ENCODE measurements at regions not wholly inside any gene's neighbourhood (a gene's known extent, or its start where the extent isn't known, plus 50 kb on each side); places are given as distances from the start of the nearest gene placed in this dataset.

GRCh38 chr12:107226126-107226525 lies 132.8 kb upstream of the CRY1 start:
- DNase-seq = no peak

- DNase-seq = no peak
Observed at GRCh38 chr12:107228076-107228475, 134.7 kb upstream of the CRY1 start.

- no peak for DNase-seq
Observed at GRCh38 chr12:107229827-107230226, 136.5 kb upstream of the CRY1 start.

GRCh38 chr12:107231303-107231702 lies 138.0 kb upstream of the CRY1 start:
- DNase-seq = no peak

DNA sequence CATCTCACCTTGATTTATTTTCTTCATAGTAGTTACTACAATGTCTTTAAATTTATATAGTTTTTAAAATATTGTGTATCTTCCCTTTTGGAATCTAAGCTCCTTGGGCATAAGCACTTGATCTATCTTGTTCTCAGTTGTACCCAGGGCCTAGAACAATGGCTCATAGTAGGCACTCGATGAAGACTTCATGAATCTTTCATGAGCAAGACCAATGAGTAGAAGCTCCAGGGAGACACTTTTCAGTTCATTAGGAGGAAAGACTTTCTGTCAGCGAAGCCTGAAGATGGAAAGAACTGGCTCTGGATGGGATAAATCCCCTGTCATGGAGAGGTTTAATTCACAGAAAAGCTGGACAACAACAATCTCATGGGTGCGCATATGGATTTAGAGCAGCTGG lies 140.2 kb upstream of the CRY1 start:
- DNase-seq = no peak

GRCh38 chr12:107235600-107235999 lies 142.3 kb upstream of the CRY1 start:
- DNase-seq = no peak

DNA sequence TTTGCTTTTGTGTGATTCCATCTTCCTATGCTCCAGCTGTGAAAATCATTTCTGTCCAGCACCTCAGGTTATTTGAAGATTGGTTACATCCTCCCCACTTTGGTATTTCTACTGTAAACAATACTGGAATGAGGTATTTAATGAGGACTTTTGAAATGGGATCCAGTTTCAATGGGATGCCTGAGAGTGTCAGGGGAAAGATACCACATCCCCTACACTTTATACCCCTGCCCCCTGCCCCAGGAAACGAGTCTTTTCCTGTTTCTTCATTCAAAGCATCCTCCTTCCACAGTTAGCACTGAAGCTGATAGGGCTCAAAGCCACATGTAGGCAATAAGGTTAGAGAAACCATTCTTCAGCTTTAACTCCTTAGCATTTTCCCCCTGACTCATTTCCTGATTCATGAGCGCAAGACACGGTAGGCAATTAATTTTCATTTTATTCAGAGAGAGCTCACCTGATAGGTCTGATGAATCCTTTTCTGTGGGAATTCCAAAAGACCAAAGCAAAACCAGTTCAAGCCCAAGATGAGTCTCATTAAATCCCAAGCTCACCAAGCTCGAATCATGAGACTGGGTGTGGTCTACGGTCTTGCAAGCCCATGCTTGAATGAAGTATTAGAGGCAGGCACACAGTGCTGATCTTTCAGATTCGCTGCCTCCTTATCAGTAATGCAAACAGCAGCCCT lies 143.6 kb upstream of the CRY1 start:
- DNase-seq = peak in 1 of 6 experiments; percentile 10

DNA sequence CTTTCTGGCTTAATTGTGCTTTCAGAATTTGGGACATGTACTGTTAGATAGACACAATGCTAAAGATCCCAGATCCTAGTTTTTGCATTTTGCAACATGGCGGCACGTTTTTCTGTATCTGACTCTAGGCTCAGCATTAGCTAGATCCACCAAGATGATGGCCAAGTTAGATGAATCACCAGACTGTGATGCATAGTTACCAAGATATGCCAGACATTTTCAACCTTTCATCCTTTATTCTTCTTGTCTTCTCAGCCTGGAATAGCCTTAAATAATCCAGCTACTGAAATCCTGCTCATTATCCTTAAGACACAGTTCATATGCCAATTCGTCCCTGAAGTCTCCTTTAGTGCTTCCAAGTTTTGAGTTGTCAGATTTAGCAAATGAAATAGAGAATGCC lies 144.9 kb upstream of the CRY1 start:
- no peak for DNase-seq

DNA sequence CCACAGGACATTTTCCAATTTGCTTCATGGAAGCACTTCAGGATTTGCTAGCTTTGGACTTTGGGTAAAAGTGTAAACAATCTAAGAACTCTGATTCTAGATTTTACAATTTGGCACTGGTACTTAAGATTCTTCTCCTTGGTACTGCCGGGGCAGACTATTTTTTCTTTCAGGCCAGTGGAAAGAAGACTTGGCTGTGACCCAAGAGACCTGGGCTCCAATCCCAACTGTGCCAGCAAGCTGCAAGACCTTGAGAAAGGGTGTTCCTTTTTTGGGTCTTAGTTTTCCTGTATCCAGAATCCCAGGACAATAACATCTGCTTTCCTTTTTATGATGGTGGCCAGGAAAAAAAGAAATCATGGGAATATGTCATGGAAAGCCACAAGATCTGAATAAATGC lies 148.1 kb upstream of the CRY1 start:
- no peak for DNase-seq

DNA sequence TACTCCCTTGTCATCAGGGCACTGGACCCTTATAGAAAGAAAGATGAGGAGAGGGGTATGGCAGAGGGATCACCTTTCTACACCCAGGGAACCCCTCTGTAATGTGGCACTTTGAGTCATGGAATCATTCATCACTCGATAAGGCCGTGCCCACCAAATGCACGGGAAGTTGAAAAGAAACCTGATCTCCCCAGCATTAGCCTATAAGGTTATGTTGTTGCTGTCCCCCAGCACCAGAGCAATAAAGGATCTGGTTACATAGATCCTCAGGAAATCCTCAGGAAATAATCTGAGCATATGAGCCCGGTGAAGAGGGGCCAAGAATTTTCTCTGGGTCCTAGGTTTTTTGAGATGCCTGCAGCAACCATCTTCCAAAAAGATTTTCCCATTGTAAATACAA lies 148.8 kb upstream of the CRY1 start:
- no peak for DNase-seq

DNA sequence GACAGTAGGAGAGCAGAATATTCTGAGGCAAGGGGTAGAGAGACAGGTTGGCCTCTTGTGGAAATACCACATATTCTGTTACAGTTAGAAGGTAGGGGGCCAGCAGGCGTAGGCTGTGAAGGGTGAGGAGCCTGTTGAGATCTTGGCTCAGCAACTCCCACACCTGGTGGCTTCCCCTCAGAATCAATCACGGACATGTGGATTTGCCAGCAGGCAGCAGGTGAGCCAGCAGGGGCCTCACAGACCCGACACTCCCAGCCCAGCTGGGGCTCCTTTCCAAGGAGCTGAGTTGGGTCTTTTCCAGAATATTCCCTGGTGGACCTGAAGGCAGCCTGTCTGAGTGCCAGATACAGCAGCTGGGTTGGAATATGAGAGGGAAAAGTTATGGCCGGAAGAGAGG lies 150.0 kb upstream of the CRY1 start:
- DNase-seq = no peak

DNA sequence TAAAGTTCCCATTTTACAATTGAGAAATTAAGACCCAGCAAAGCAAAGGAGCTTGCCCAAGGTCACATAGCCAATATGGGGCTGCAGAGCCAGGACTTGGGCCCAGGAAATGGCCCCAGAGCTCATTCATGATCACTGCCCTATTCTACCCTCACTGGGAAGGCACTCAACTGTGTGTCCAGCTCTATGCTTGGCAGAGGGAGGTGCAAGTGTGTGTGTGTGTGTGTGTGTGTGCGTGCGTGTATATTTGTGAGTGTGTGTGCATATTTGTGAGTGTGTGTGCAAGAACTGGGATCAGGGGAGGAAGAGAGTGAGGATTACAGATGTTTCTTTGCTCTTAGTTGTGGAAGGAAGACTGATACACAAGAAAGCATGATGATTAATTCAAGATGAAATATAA lies 151.2 kb upstream of the CRY1 start:
- DNase-seq = no peak

- no peak for DNase-seq
Observed at GRCh38 chr12:107247650-107248049, 154.3 kb upstream of the CRY1 start.

- no peak for DNase-seq
Observed at GRCh38 chr12:107248187-107248586, 154.8 kb upstream of the CRY1 start.

DNA sequence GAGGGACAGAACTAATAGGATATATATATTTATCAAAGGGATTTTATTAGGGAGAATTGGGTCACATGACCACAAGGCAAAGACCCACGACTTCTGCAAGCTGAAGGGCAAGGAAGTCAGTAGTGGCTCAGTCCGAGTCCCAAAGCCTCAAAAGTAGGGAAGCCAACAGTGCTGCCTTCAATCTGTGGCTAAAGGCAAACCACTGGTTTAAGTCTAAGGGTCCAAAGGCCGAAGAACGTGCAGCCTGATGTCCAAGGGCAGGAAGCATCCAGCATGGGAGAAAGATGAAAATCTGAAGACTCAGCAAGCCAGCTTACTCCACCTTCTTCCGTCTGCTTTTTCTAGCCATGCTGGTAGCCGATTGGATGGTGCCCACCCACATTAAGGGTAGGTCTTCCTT lies 157.9 kb upstream of the CRY1 start:
- no peak for DNase-seq

DNA sequence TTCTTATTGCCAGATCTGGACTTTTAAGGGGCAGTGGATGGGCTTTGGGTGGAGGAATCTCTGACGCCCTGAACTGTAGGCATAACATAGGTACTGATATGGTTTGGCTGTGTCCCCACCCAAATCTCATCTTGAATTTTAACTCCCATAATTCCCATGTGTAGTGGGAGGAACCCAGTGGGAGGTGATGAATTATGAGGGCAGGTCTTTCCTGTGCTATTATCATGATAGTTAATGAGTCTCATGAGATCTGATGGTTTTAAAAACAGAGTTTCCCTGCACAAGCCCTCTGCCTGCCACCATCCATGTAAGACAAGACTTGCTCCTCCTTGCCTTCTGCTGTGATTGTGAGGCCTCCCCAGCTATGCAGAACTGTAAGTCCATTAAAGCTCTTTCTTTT lies 160.0 kb upstream of the CRY1 start:
- DNase-seq = no peak

DNA sequence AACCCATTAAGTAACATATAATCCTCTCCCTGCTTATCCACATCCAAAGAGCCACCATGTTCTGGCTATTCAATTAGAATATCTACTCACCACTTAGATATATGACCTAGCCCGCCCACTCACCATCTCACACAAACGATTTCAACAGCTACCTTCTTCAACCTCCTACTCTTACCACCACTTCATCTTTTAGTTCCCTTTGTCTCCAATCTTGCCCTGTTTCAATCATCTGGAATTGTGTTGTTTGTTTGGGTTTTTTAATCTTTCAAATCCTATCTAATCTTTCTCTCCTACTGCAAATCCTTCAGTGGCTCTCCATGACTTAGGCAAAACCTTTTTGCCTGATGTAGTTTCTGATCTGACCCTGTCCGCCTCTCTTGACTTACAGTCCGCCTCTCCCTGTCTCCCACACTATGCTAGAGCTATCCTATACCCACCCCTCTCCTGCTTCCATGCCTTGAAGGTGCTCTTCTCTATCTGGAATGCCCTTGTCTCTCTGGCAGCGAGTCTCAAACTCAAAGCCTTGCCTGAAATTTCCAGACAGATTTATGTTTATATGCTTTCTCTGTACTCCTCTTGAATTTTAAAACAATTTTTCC lies 161.0 kb upstream of the CRY1 start:
- no peak for DNase-seq

GRCh38 chr12:107258780-107259179 lies 165.4 kb upstream of the CRY1 start:
- DNase-seq = no peak

GRCh38 chr12:107263980-107264379 lies 170.6 kb upstream of the CRY1 start:
- DNase-seq = no peak

DNA sequence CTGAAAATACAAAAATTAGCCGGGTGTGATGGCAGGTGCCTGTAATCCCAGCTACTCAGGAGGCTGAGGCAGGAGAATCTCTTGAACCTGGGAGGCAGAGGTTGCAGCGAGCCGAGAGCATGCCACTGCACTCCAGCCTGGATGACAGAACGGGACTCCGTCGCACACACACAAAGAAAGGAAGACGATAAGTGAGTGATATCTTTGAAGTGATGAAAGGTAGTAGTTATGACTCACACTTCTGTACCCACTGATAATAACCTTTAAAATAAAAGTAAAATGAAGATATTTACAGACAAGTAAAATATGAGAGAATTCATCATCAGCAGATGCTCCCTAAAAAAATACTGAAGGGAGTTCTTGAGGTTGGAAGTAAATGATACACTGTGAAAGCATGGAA lies 171.3 kb upstream of the CRY1 start:
- peak in 1 of 6 experiments; percentile 0 for DNase-seq

DNA sequence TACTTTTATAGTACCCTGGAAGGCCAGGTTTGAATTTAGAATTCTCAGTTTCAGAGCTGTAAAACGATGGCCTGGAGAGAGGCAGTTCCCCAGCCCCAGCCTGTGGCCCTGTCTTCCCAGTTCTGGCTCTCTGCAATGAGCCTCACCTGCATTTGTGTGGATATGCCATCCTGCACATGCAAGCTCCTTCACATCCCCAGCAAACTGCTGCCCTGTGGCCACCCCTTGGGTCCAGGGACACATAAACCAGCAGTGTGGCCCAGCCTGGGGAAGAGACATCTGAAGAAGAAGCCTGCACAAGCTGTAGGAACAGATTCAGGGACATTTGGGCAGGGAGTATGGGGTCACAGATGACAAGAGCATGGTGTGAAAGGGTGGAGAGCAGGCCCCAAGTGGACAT lies 174.3 kb upstream of the CRY1 start:
- DNase-seq = no peak

DNA sequence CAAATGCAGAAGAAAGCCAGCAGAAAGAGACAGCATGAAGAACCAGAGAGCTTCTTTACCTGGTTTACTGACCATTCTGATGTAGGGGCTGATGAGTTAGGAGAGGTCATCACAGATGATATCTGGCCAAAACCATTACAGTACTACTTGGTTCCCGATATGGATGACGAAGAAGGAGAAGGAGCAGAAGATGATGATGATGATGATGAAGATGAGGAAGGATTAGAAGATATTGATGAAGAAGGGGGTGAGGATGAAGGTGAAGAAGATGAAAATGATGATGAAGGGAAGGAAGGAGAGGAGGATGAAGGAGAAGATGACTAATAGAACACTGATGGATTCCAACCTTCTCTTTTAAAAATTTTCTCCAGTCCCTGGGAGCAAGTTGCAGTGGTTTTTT lies 178.2 kb upstream of the CRY1 start:
- no peak for DNase-seq

GRCh38 chr12:107275530-107275929 lies 182.2 kb upstream of the CRY1 start:
- DNase-seq = no peak

DNA sequence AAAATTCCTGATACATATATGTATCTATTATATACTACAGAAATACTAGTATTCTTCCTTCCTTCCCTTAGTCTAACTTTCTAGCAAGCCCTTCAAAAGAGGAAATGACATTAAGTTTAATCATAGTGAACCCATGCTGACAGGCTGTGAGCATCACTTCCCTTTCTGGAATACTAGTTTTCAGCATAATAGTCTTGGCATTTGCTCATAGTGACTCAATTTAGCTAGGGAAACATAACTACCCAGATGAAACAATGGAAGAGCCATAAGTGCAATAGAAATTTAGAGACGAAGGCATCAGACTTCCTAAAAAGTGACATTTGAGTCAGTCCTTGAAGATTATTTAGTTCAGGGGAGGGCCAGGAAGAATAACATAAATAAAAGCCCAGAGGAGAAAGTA lies 184.5 kb upstream of the CRY1 start:
- no peak for DNase-seq

DNA sequence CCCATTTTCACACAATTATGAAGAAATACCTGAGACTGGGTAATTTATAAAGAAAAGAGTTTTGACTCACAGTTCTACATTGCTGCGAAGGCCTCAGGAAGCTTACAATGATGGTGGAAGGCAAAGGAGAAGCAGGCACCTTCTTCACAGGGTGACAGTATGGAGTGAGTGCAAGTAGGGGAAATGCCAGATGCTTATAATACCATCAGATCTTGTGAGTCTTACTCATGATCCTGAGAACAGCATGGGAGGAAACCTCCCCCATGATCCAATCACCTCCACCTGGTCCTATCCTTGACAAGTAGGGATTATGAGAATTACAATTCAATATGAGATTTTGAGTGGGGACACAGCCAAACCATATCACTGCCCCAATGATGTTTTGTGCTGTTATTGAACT lies 189.3 kb upstream of the CRY1 start:
- DNase-seq = no peak
